ENCODE measurements at regions not wholly inside any gene's neighbourhood (a gene's known extent, or its start where the extent isn't known, plus 50 kb on each side); places are given as distances from the start of the nearest gene placed in this dataset.

- TF ChIP-seq SUZ12 (IDR thresholded peaks at IDR 0.05; ENCODE audit: extremely low read depth, insufficient read depth, insufficient read length) (no peak), YY1 (IDR thresholded peaks at IDR 0.05; ENCODE audit: insufficient read depth, insufficient read length) (no peak)
Observed at GRCh38 chr1:79326875-79327274, 320.3 kb upstream of the ADGRL4 start.
